SK-N-SH treated with all-trans-retinoic acid at 6 μM for 48 hours (cell line): ENCODE measurements at regions not wholly inside any gene's neighbourhood (a gene's known extent, or its start where the extent isn't known, plus 50 kb on each side); places are given as distances from the start of the nearest gene placed in this dataset.

ENCODE experiments used
- ATAC-seq: fragments of 200-7000 bp; cut with Tn5 transposase; 3 replicates; pipeline ENCODE4 v1.9.1; 2020; ENCODE audit warnings: mild to moderate bottlenecking, moderate library complexity
- ARNTL ChIP-seq: fragments of 450-650 bp; formaldehyde crosslinking; IDR thresholded peaks from 2 replicates; pipeline ENCODE4 v1.5.0; 2020; ENCODE audit warnings: low read depth, mild to moderate bottlenecking, moderate library complexity, borderline replicate concordance
- BACH2 ChIP-seq: fragments of 250-450 bp; sonication (Bioruptor Pico); IDR thresholded peaks from 2 replicates; pipeline ENCODE4 v1.9.0; 2021; ENCODE audit warnings: mild to moderate bottlenecking, borderline replicate concordance
- CREB5 ChIP-seq: fragments of 250-450 bp; sonication (Bioruptor Pico); IDR thresholded peaks from 2 replicates; pipeline ENCODE4 v1.5.1; 2020; ENCODE audit warnings: low read depth, mild to moderate bottlenecking, moderate library complexity
- CSDC2 ChIP-seq: fragments of 250-450 bp; sonication (Bioruptor Pico); IDR thresholded peaks from 2 replicates; pipeline ENCODE4 v1.5.0; 2020; ENCODE audit warnings: mild to moderate bottlenecking, moderate library complexity
- CSRNP3 ChIP-seq: fragments of 250-450 bp; sonication (Bioruptor Pico); IDR thresholded peaks from 2 replicates; pipeline ENCODE4 v1.5.1; 2021; ENCODE audit warnings: mild to moderate bottlenecking, moderate library complexity
- ESRRG ChIP-seq: fragments of 250-450 bp; sonication (Bioruptor Pico); IDR thresholded peaks from 2 replicates; pipeline ENCODE4 v1.6.1; 2021; ENCODE audit warnings: mild to moderate bottlenecking
- GLIS3 ChIP-seq: fragments of 250-450 bp; sonication (Bioruptor Pico); IDR thresholded peaks from 2 replicates; pipeline ENCODE4 v1.5.0; 2020; ENCODE audit warnings: mild to moderate bottlenecking, moderate library complexity
- ISL1 ChIP-seq: fragments of 250-450 bp; sonication (Bioruptor Pico); IDR thresholded peaks from 2 replicates; pipeline ENCODE4 v2.1.2; 2022; ENCODE audit warnings: mild to moderate bottlenecking, moderate library complexity
- OSR1 ChIP-seq: fragments of 250-450 bp; sonication (Bioruptor Pico); IDR thresholded peaks from 2 replicates; pipeline ENCODE4 v1.8.0; 2022; ENCODE audit warnings: moderate library complexity, mild to moderate bottlenecking, inconsistent platforms
- PATZ1 ChIP-seq: fragments of 250-450 bp; sonication (Bioruptor Pico); IDR thresholded peaks from 2 replicates; pipeline ENCODE4 v1.8.0; 2020; ENCODE audit warnings: mild to moderate bottlenecking, moderate library complexity, borderline replicate concordance
- POU6F1 ChIP-seq: fragments of 250-450 bp; sonication (Bioruptor Pico); IDR thresholded peaks from 2 replicates; pipeline ENCODE4 v1.8.0; 2021; ENCODE audit warnings: low read depth, mild to moderate bottlenecking, moderate library complexity, borderline replicate concordance
- PPARA ChIP-seq: fragments of 250-450 bp; sonication (Bioruptor Pico); IDR thresholded peaks from 2 replicates; pipeline ENCODE4 v1.5.0; 2020; ENCODE audit warnings: mild to moderate bottlenecking, borderline replicate concordance
- RARB ChIP-seq: fragments of 250-450 bp; sonication (Bioruptor Pico); IDR thresholded peaks from 2 replicates; pipeline ENCODE4 v1.8.0; 2021; ENCODE audit warnings: mild to moderate bottlenecking, moderate library complexity
- SNAI2 ChIP-seq: fragments of 250-450 bp; sonication (Bioruptor Pico); IDR thresholded peaks from 2 replicates; pipeline ENCODE4 v1.5.0; 2020; ENCODE audit warnings: mild to moderate bottlenecking, moderate library complexity
- TCF4 ChIP-seq: fragments of 250-450 bp; sonication (Bioruptor Pico); IDR thresholded peaks from 2 replicates; pipeline ENCODE4 v1.8.0; 2021; ENCODE audit warnings: mild to moderate bottlenecking, moderate library complexity, borderline replicate concordance
- TOX ChIP-seq: fragments of 250-450 bp; sonication (Bioruptor Pico); IDR thresholded peaks from 2 replicates; pipeline ENCODE4 v1.8.0; 2021; ENCODE audit warnings: mild to moderate bottlenecking, moderate library complexity, borderline replicate concordance
- TSHZ2 ChIP-seq: fragments of 250-450 bp; sonication (Bioruptor Pico); IDR thresholded peaks from 2 replicates; pipeline ENCODE4 v1.5.0; 2020; ENCODE audit warnings: mild to moderate bottlenecking, moderate library complexity
- ZC3H10 ChIP-seq: fragments of 250-450 bp; sonication (Bioruptor Pico); IDR thresholded peaks from 2 replicates; pipeline ENCODE4 v1.5.1; 2021; ENCODE audit warnings: mild to moderate bottlenecking, moderate library complexity
- ZFP3 ChIP-seq: fragments of 250-450 bp; sonication (Bioruptor Pico); IDR thresholded peaks from 2 replicates; pipeline ENCODE4 v1.5.0; 2020; ENCODE audit warnings: mild to moderate bottlenecking, moderate library complexity
- ZFP30 ChIP-seq: fragments of 450-650 bp; formaldehyde crosslinking; IDR thresholded peaks from 2 replicates; pipeline ENCODE4 v1.5.0; 2022; ENCODE audit warnings: mild to moderate bottlenecking, moderate library complexity
- ZNF70 ChIP-seq: fragments of 450-650 bp; formaldehyde crosslinking; IDR thresholded peaks from 2 replicates; pipeline ENCODE4 v1.5.0; 2020; ENCODE audit warnings: mild to moderate bottlenecking, moderate library complexity
- ZNF8 ChIP-seq: fragments of 450-650 bp; formaldehyde crosslinking; IDR thresholded peaks from 2 replicates; pipeline ENCODE4 v1.5.0; 2020; ENCODE audit warnings: mild to moderate bottlenecking, moderate library complexity

- TF ChIP-seq ZFP30 = no peak
Observed at GRCh38 chr9:24738421-24738961, 192.8 kb upstream of the IZUMO3 start (continued).

GRCh38 chr9:24731754-24732153, 186.1 kb upstream of the IZUMO3 start:
- TF ChIP-seq ZNF8 (CRISPR knock-in tag) (no peak), ZFP3 (CRISPR knock-in tag) (no peak), ISL1 (CRISPR knock-in tag) (0 out of 2 replicates have a peak, but pooled peaks have one; percentile 16), ZC3H10 (CRISPR knock-in tag) (no peak), GLIS3 (CRISPR knock-in tag) (no peak)
- ATAC-seq = no peak

- no peak for ATAC-seq
- TF ChIP-seq OSR1 (CRISPR knock-in tag) (no peak), CSDC2 (no peak), TSHZ2 (no peak), BACH2 (CRISPR knock-in tag) (no peak), ISL1 (CRISPR knock-in tag) (no peak), PPARA (CRISPR knock-in tag) (no peak), CSRNP3 (CRISPR knock-in tag) (no peak), ZNF8 (CRISPR knock-in tag) (no peak), ZNF70 (CRISPR knock-in tag) (no peak), CREB5 (CRISPR knock-in tag) (no peak), GLIS3 (CRISPR knock-in tag) (no peak), ESRRG (no peak), ZFP30 (no peak), TOX (CRISPR knock-in tag) (no peak), POU6F1 (CRISPR knock-in tag) (no peak), TCF4 (CRISPR knock-in tag) (no peak), ARNTL (CRISPR knock-in tag) (no peak)
Observed at GRCh38 chr9:24721621-24722020, 175.9 kb upstream of the IZUMO3 start.

GRCh38 chr9:24712206-24712605, 166.5 kb upstream of the IZUMO3 start:
- ATAC-seq = no peak
- TF ChIP-seq ESRRG = peak; percentile 98
- 0 out of 2 replicates have a peak, but pooled peaks have one; percentile 22 for TF ChIP-seq ZNF8 (CRISPR knock-in tag)
- peak; percentile 98 for TF ChIP-seq CSRNP3 (CRISPR knock-in tag)
- peak; percentile 95 for TF ChIP-seq PATZ1 (CRISPR knock-in tag)
- peak; percentile 53; the same call in 1 of the 2 replicates for TF ChIP-seq SNAI2 (CRISPR knock-in tag)
- TF ChIP-seq TOX (CRISPR knock-in tag) = no peak
- no peak for TF ChIP-seq OSR1 (CRISPR knock-in tag)
- TF ChIP-seq POU6F1 (CRISPR knock-in tag) = peak; percentile 92; the same call in 1 of the 2 replicates
- TF ChIP-seq GLIS3 (CRISPR knock-in tag) = peak; percentile 94
- TF ChIP-seq ZFP3 (CRISPR knock-in tag) = 0 out of 2 replicates have a peak, but pooled peaks have one; percentile 49
- no peak for TF ChIP-seq RARB (CRISPR knock-in tag)
- TF ChIP-seq ARNTL (CRISPR knock-in tag) = peak; percentile 66; the same call in 1 of the 2 replicates
